Stomach (tissue), 8 donors: ENCODE measurements at regions not wholly inside any gene's neighbourhood (a gene's known extent, or its start where the extent isn't known, plus 50 kb on each side); places are given as distances from the start of the nearest gene placed in this dataset.

Experiments
- DNase-seq, 2 donors: peaks; one replicate each; pipeline versions ENCODE4 v3.0.0 to v3.0.0-alpha.2; 2013 to 2019
- H3K27ac ChIP-seq, 5 donors: fragments of 200-600 bp in 4 of 5; sonication (generic) in 4 of 5; one replicate each; pipeline ENCODE4 v1.5.1; 2013 to 2019; ENCODE audit warnings: mild to moderate bottlenecking in 1 of 5, moderate library complexity in 1 of 5
- H3K27me3 ChIP-seq, 3 donors: fragments of 200-600 bp; sonication (generic); one replicate each; pipeline ENCODE4 v1.5.1; 2017 to 2019; ENCODE audit warnings: mixed run types in 1 of 3
- H3K36me3 ChIP-seq, 4 donors: fragments of 200-600 bp; sonication (generic); 1 replicate in 3 of 4; 2 replicates in 1 of 4; pipeline ENCODE4 v1.5.1; 2016 to 2019
- H3K4me1 ChIP-seq, 4 donors: fragments of 200-600 bp; sonication (generic); one replicate each; pipeline ENCODE4 v1.5.1; 2016 to 2019
- H3K4me3 ChIP-seq, 4 donors: fragments of 200-600 bp; sonication (generic) in 3 of 4; one replicate each; pipeline ENCODE4 v1.5.1; 2016 to 2019; ENCODE audit warnings: mild to moderate bottlenecking in 1 of 4
- H3K9me3 ChIP-seq, 4 donors: fragments of 200-600 bp; sonication (generic); one replicate each; pipeline ENCODE4 v1.5.1; 2016 to 2019
- CTCF ChIP-seq, 7 experiments: fragments of 450-650 bp in 4 of 7; fragments of 200-600 bp in 3 of 7; sonication (generic) in 3 of 7; IDR thresholded peaks; one replicate each; pipeline ENCODE4 v1.5.1; 2016 to 2019; ENCODE audit warnings: antibody characterized with exemption in 7 of 7, control low read depth in 2 of 7, mild to moderate bottlenecking in 1 of 7
- EP300 ChIP-seq: sonication (generic); formaldehyde crosslinking; IDR thresholded peaks from one replicate; pipeline ENCODE4 v1.6.1; 2017; ENCODE audit warnings: antibody characterized with exemption
- POLR2A ChIP-seq, 4 donors: fragments of 450-650 bp; IDR thresholded peaks; one replicate each; pipeline ENCODE4 v1.6.1; 2016; ENCODE audit warnings: antibody characterized with exemption in 4 of 4, control low read depth in 2 of 4, mild to moderate bottlenecking in 1 of 4, moderate library complexity in 1 of 4
- POLR2AphosphoS5 ChIP-seq, 3 donors: sonication (generic); formaldehyde crosslinking; IDR thresholded peaks; one replicate each; pipeline ENCODE4 v1.6.1; 2016; ENCODE audit warnings: antibody characterized with exemption in 3 of 3
- WGBS, 5 donors: extraction: QIAGEN DNeasy Blood & Tissue Kit in 3 of 5; methylation state at CpG; one replicate each; pipeline versions ENCODE4 v1.1.5 to v1.1.7; 2013 to 2018; 5-methylcytosine and 5-hydroxymethylcytosine counted together
- intact Hi-C: fragments of 100-400 bp; cut with DNase I; formaldehyde crosslinking; loops from one replicate; pipeline ENCODE4 v1.15.1; 2023; ENCODE audit warnings: low total_unique reads
- donor health status: healthy with polysubstance abuse.
- donor health status: Bipolar disorder and iron deficiency.
- donor health status: healthy.

DNA sequence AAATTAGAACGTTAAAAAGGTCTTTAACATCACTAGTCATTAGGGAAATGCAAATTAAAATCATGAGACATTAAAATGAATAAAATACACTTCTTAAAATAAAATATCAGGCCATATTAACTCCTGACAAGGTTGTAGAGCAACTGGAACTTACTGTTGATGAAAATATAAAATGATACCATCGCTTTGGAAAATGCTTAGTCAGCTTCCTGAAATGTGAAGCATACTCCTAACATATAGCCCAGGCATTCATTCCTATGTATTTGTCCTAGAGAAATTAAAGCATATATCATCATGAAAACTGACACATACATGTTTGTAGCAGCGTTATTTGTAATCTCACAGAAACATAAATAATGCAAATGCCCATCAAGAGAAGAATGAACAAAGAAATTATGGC, 211.5 kb upstream of the CHRM3 start:
- intact Hi-C loops = no loop called here
- H3K9me3 ChIP-seq = peaks cover 0 to 5% (median under 1%) of the 10 kb centered on the region in 4 donors
- H3K4me3 ChIP-seq = no peak overlapping the region
- WGBS, 5 donors = 87 to 94% (median 89%) methylated on average over 3 of the region's 3 CpGs
- no peaks in the 10 kb centered on the region for H3K4me1 ChIP-seq
- TF ChIP-seq EP300 (no peak), CTCF (IDR thresholded peaks at IDR 0.05) (no peak), POLR2AphosphoS5 (IDR thresholded peaks at IDR 0.05) (no peak), POLR2A (IDR thresholded peaks at IDR 0.05) (no peak)
- H3K27ac ChIP-seq = no peak overlapping the region
- H3K36me3 ChIP-seq = no peaks in the 10 kb centered on the region
- no peak for DNase-seq
- H3K27me3 ChIP-seq = no peaks in the 10 kb centered on the region

DNA sequence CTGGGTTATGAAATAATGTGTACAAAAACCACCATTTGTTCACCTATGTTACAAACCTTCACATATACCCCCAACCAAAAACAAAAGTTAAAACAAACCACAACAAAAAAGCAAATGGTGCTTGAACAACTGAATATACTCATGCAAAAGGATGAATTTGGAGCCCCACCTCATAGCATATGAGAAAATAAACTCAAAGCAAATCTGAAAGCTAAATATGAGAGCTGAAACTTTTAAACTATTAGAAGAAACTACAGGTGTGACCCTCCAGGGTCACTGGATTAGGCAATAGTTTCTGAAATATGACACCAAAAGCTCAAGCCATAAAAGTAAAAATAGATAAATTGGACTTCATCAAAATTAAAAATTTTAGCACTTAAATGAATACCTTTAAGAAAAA, 215.5 kb upstream of the CHRM3 start:
- Histone ChIP-seq H3K4me3 (no peak overlapping the region), H3K9me3 (peaks cover 0 to 17% (median 11%) of the 10 kb centered on the region in 4 donors), H3K27ac (no peak overlapping the region), H3K36me3 (no peaks in the 10 kb centered on the region), H3K4me1 (no peaks in the 10 kb centered on the region), H3K27me3 (no peaks in the 10 kb centered on the region)
- intact Hi-C loops = no loop called here
- TF ChIP-seq CTCF (IDR thresholded peaks at IDR 0.05) (no peak), POLR2AphosphoS5 (IDR thresholded peaks at IDR 0.05) (no peak), POLR2A (IDR thresholded peaks at IDR 0.05) (no peak), EP300 (no peak)
- DNase-seq = no peak

- no peak for DNase-seq
- no peak overlapping the region for H3K4me3 ChIP-seq
- no peaks in the 10 kb centered on the region for H3K36me3 ChIP-seq
- 41 to 68% (median 57%) methylated on average over 1 of the region's 1 CpG for WGBS, 5 donors
- intact Hi-C loops = no loop called here
- no peak overlapping the region for H3K27ac ChIP-seq
- TF ChIP-seq CTCF (IDR thresholded peaks at IDR 0.05) (no peak), POLR2A (IDR thresholded peaks at IDR 0.05) (no peak), POLR2AphosphoS5 (IDR thresholded peaks at IDR 0.05) (no peak)
- H3K27me3 ChIP-seq = no peaks in the 10 kb centered on the region
- H3K4me1 ChIP-seq = no peaks in the 10 kb centered on the region
- peaks cover 0 to 17% (median 11%) of the 10 kb centered on the region in 4 donors for H3K9me3 ChIP-seq
These were observed 217.1 kb upstream of the CHRM3 start for GRCh38 chr1:239169276-239169675.

DNA sequence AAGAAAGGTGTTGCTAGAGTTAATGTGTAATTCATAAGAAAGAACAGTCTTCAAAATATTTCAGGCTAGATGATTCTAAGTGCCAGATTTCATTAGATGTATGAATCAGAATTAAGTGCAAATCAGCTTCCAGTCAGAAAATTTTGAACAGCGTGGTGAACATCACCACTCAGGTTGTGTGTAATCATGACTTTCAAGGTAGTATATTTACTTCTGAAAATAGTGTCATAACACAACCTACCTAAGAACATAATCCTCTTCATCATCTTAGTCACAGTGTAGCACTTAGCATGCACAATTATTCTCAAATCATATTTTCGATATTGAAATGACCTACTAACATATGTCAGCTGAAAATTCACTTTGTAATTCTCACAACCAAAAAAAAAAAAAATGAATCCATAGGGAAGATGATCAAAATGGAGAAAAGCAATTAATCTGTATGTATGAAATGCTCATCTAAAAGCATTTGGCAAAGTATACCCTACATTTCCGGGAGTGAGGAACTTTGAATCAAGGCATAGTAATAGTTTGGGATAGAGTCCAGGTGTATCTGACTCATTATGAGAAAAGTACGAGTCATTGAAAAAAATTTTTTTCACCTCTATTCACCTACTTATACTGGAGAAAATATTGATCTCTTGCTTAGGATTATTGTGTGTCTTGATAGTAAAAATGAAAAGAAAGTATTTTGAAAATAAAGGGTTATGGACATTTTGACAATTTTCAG, 221.8 kb upstream of the CHRM3 start:
- no peak for DNase-seq
- intact Hi-C loops = no loop called here
- no peak overlapping the region for H3K4me3 ChIP-seq
- TF ChIP-seq POLR2A (IDR thresholded peaks at IDR 0.05) (no peak), EP300 (no peak), CTCF (IDR thresholded peaks at IDR 0.05) (no peak), POLR2AphosphoS5 (IDR thresholded peaks at IDR 0.05) (no peak)
- WGBS, 5 donors = 80 to 89% (median 87%) methylated on average over 4 of the region's 4 CpGs
- H3K27ac ChIP-seq = no peak overlapping the region
- no peaks in the 10 kb centered on the region for H3K27me3 ChIP-seq
- no peaks in the 10 kb centered on the region for H3K36me3 ChIP-seq
- H3K9me3 ChIP-seq = peaks cover 0 to 14% (median 7%) of the 10 kb centered on the region in 4 donors
- no peaks in the 10 kb centered on the region for H3K4me1 ChIP-seq
